Upper lobe of left lung (tissue), 6 donors: ENCODE measurements at regions not wholly inside any gene's neighbourhood (a gene's known extent, or its start where the extent isn't known, plus 50 kb on each side); places are given as distances from the start of the nearest gene placed in this dataset.

Source experiments
- ATAC-seq, 2 donors: fragments of 200-7000 bp; cut with Tn5 transposase; one replicate each; pipeline ENCODE4 v1.9.1; 2022; ENCODE audit warnings: mild to moderate bottlenecking in 2 of 2, moderate library complexity in 2 of 2; ENCODE audit not compliant: low FRiP score in 2 of 2
- DNase-seq, 2 donors: peaks; one replicate each; pipeline ENCODE4 v3.0.0-alpha.2; 2019 to 2020
- H3K27ac ChIP-seq, 4 donors: fragments of 200-600 bp; sonication (generic); one replicate each; pipeline ENCODE4 v1.5.1; 2016 to 2019
- H3K27me3 ChIP-seq, 4 donors: fragments of 200-600 bp; sonication (generic); one replicate each; pipeline ENCODE4 v1.5.1; 2017 to 2019
- H3K36me3 ChIP-seq, 4 donors: fragments of 200-600 bp; sonication (generic); one replicate each; pipeline ENCODE4 v1.5.1; 2016 to 2019
- H3K4me1 ChIP-seq, 4 donors: fragments of 200-600 bp; sonication (generic); one replicate each; pipeline ENCODE4 v1.5.1; 2018 to 2019
- H3K4me3 ChIP-seq, 4 donors: fragments of 200-600 bp; sonication (generic); one replicate each; pipeline ENCODE4 v1.5.1; 2017 to 2019; ENCODE audit warnings: mild to moderate bottlenecking in 2 of 4, moderate library complexity in 1 of 4
- H3K9me3 ChIP-seq, 4 donors: fragments of 200-600 bp; sonication (generic); one replicate each; pipeline ENCODE4 v1.5.1; 2018 to 2019
- EP300 ChIP-seq, 4 donors: sonication (generic); formaldehyde crosslinking; IDR thresholded peaks; one replicate each; pipeline ENCODE4 v1.5.1; 2017; ENCODE audit warnings: antibody characterized with exemption in 4 of 4, control low read depth in 2 of 4
- POLR2A ChIP-seq, 4 donors: fragments of 450-650 bp; IDR thresholded peaks; one replicate each; pipeline ENCODE4 v1.5.1; 2016 to 2017; ENCODE audit warnings: antibody characterized with exemption in 4 of 4, mild to moderate bottlenecking in 2 of 4
- POLR2AphosphoS5 ChIP-seq, 2 donors: sonication (generic); formaldehyde crosslinking; IDR thresholded peaks; one replicate each; pipeline ENCODE4 v1.5.1; 2017; ENCODE audit warnings: antibody characterized with exemption in 2 of 2
- WGBS, 2 donors: methylation state at CpG; one replicate each; pipeline ENCODE4 v1.1.5; 2017 to 2018; 5-methylcytosine and 5-hydroxymethylcytosine counted together
- TF ChIP-seq, protein P1 (sequence below), 6 experiments: fragments of 450-650 bp in 4 of 6; fragments of 200-600 bp in 2 of 6; sonication (generic) in 2 of 6; IDR thresholded peaks; one replicate each; pipeline ENCODE4 v1.5.1; 2016 to 2019; ENCODE audit warnings: antibody characterized with exemption in 6 of 6
- donor health status: DM: no; HTN: no; CAD: no; lungs with moderate emphysema.
- donor health status: DM: no; HTN: yes; CAD: no; lungs with severe emphysema.

DNA sequence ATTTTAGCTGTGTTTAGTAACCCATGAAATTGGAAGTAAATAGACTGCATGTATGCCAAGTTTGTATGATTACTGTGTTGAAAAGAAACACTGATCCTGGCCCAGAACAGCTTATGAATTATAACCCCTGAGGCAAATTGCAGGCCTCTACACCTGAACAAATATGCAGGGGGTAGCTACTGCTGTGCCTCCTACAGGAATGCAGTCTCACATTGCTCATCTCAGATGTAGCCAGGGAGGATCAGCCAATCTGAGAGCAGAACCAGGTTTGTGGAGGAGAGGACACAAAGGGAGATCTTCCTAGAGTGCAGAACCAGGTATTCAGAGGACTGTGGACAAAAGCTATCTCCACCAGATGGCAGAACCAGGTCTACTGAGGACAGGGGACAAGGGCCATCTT is 442.2 kb upstream of the DDI1 start:
- no peaks in the 10 kb centered on the region for H3K36me3 ChIP-seq
- no peaks in the 10 kb centered on the region for H3K4me1 ChIP-seq
- no peaks in the 10 kb centered on the region for H3K27me3 ChIP-seq
- H3K27ac ChIP-seq: no peak overlapping the region
- ATAC-seq (peak in 1 of 2 donors; percentile 11), DNase-seq (no peak)
- no peak for TF ChIP-seq POLR2A (IDR thresholded peaks at IDR 0.05)
- TF ChIP-seq EP300 (IDR thresholded peaks at IDR 0.05): no peak
- no peak for TF ChIP-seq POLR2AphosphoS5 (IDR thresholded peaks at IDR 0.05)
- TF ChIP-seq, protein P1, sequence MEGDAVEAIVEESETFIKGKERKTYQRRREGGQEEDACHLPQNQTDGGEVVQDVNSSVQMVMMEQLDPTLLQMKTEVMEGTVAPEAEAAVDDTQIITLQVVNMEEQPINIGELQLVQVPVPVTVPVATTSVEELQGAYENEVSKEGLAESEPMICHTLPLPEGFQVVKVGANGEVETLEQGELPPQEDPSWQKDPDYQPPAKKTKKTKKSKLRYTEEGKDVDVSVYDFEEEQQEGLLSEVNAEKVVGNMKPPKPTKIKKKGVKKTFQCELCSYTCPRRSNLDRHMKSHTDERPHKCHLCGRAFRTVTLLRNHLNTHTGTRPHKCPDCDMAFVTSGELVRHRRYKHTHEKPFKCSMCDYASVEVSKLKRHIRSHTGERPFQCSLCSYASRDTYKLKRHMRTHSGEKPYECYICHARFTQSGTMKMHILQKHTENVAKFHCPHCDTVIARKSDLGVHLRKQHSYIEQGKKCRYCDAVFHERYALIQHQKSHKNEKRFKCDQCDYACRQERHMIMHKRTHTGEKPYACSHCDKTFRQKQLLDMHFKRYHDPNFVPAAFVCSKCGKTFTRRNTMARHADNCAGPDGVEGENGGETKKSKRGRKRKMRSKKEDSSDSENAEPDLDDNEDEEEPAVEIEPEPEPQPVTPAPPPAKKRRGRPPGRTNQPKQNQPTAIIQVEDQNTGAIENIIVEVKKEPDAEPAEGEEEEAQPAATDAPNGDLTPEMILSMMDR (IDR thresholded peaks at IDR 0.05): no peak
- no peak overlapping the region for H3K4me3 ChIP-seq
- H3K9me3 ChIP-seq: no peaks in the 10 kb centered on the region

DNA sequence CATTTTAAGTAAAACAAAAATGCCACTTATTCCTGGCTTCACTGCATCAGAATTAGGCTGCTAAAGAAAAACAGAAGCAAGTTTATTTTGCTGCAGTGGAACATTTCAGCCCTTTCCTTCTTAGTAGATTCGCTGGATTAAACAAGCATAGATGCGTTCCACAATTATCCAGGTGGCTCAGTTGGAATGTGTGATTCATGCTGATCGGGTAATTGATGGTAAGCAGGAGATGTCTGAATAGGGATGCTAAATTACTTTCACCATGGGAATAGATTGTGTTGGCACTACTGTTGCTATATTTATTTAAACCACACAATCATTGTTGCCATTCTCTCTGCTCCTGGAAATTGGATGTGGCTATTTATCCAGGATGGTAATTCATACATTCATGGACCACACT is 440.1 kb upstream of the DDI1 start:
- Histone ChIP-seq H3K27ac (no peak overlapping the region), H3K36me3 (no peaks in the 10 kb centered on the region), H3K4me3 (no peak overlapping the region), H3K27me3 (no peaks in the 10 kb centered on the region), H3K9me3 (no peaks in the 10 kb centered on the region), H3K4me1 (no peaks in the 10 kb centered on the region)
- no peak for ATAC-seq
- 90 to 94% methylated on average over 3 of the region's 3 CpGs for WGBS, 2 donors
- no peak for DNase-seq
- TF ChIP-seq EP300 (IDR thresholded peaks at IDR 0.05) (no peak), POLR2AphosphoS5 (IDR thresholded peaks at IDR 0.05) (no peak), POLR2A (IDR thresholded peaks at IDR 0.05) (no peak)
- TF ChIP-seq, protein P1 (IDR thresholded peaks at IDR 0.05): no peak

DNA sequence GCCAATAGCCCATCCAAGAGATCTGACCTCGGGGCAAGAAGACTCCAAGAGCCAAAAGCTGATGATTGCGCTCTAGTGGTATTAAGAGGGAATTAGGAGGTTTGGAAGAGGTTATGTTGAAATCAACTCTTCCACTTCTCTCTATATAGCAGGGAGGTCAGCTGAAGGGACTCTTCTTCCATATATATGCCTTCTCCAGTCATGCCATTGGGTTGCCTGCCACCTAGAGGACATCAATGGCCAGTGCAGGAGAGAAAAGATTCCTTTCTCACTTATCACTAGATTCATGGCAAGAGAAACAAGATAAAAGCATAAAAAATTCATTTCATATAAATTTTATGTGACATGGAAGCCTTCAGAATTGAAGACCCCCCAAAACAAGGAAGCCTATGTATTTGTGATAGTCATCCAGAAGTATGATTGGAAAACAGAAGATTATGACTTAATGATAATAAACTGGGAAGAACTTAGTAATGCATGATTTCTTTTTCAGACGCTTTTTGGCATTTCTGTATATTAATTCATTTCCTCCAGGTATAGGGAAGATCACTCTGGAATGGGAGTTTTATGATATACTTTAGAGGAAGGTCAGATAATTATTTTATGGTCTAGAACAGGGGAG is 435.1 kb upstream of the DDI1 start:
- Histone ChIP-seq H3K36me3 (no peaks in the 10 kb centered on the region), H3K27me3 (no peaks in the 10 kb centered on the region), H3K9me3 (no peaks in the 10 kb centered on the region), H3K27ac (no peak overlapping the region), H3K4me1 (no peaks in the 10 kb centered on the region), H3K4me3 (no peak overlapping the region)
- peak; percentile 77 to 80 for ATAC-seq
- 54 to 68% methylated on average over 3 of the region's 3 CpGs for WGBS, 2 donors
- peak in 1 of 2 donors; percentile 23 for DNase-seq
- TF ChIP-seq, protein P1 (IDR thresholded peaks at IDR 0.05): peak; percentile 54 to 72 (median 70)
- TF ChIP-seq POLR2A (IDR thresholded peaks at IDR 0.05): no peak

DNA sequence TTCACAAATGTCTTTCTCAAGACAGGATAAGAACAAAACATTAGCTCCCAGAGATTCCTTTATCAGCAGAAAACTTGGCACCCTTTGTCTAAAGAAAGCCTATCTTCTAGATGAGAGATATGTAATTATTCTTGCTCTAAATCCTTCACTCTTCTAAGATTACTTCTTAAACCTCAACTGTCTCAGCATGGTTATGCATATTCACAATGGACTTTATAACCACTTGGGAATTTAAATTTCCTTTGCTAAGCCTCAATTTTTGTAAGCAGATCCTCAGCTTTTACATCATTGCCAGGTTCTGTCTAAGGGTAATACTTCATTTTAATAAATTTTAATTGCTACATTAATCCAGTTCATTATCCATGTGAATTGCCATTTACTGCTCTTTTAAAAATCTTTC is 433.6 kb upstream of the DDI1 start:
- no peak overlapping the region for H3K4me3 ChIP-seq
- no peaks in the 10 kb centered on the region for H3K4me1 ChIP-seq
- no peak overlapping the region for H3K27ac ChIP-seq
- ATAC-seq: no peak
- no peak for TF ChIP-seq EP300 (IDR thresholded peaks at IDR 0.05)
- no peak for TF ChIP-seq POLR2AphosphoS5 (IDR thresholded peaks at IDR 0.05)
- TF ChIP-seq POLR2A (IDR thresholded peaks at IDR 0.05): no peak
- TF ChIP-seq, protein P1 (IDR thresholded peaks at IDR 0.05): no peak
- no peak for DNase-seq
- no peaks in the 10 kb centered on the region for H3K36me3 ChIP-seq
- H3K27me3 ChIP-seq: no peaks in the 10 kb centered on the region
- H3K9me3 ChIP-seq: no peaks in the 10 kb centered on the region

DNA sequence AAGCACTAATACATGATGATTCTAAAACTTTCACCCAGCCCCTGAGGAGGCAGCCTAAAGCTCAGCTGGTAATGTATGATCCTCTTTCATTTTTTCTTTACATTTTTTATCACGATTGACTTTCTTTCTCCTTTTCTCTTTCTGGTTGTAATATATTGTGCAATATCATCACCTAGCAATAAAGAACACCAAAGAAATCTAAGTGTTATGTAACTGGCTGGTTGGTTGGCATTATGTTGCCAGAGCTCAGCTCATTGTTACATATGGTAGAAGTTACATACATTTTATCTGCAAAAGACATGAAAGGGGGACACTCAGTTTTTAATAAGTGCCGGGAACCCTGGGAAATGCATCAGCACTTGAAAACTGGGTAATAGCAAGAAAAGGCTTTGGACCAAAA is 432.1 kb upstream of the DDI1 start:
- H3K36me3 ChIP-seq: no peaks in the 10 kb centered on the region
- no peaks in the 10 kb centered on the region for H3K4me1 ChIP-seq
- no peak for TF ChIP-seq EP300 (IDR thresholded peaks at IDR 0.05)
- 79 to 86% methylated on average over 2 of the region's 2 CpGs for WGBS, 2 donors
- no peaks in the 10 kb centered on the region for H3K9me3 ChIP-seq
- no peak overlapping the region for H3K4me3 ChIP-seq
- no peak overlapping the region for H3K27ac ChIP-seq
- ATAC-seq (no peak), DNase-seq (no peak)
- no peaks in the 10 kb centered on the region for H3K27me3 ChIP-seq
